RWPE2 (cell line): ENCODE measurements at regions not wholly inside any gene's neighbourhood (a gene's known extent, or its start where the extent isn't known, plus 50 kb on each side); places are given as distances from the start of the nearest gene placed in this dataset.

Experiments used
- ATAC-seq: fragments of 200-7000 bp; cut with Tn5 transposase; 3 replicates; pipeline ENCODE4 v1.9.1; 2021; ENCODE audit warnings: low read depth
- DNase-seq: peaks from one replicate; pipeline ENCODE4 v3.0.0-alpha.2; 2020; ENCODE audit warnings: low spot score
- H3K27ac ChIP-seq: fragments of 450-650 bp; 2 replicates; pipeline ENCODE4 v1.5.1; 2017; ENCODE audit warnings: mild to moderate bottlenecking; ENCODE audit not compliant: poor library complexity, severe bottlenecking
- H3K27me3 ChIP-seq: fragments of 250-450 bp; sonication (Bioruptor Pico); 2 replicates; pipeline ENCODE4 v1.5.1; 2021; ENCODE audit warnings: mild to moderate bottlenecking, moderate library complexity; ENCODE audit not compliant: insufficient read depth, poor library complexity, severe bottlenecking
- H3K36me3 ChIP-seq: fragments of 250-450 bp; sonication (Bioruptor Pico); 2 replicates; pipeline ENCODE4 v1.5.1; 2020; ENCODE audit warnings: low read depth, mild to moderate bottlenecking, moderate library complexity
- H3K4me1 ChIP-seq: fragments of 250-450 bp; sonication (Bioruptor Pico); 2 replicates; pipeline ENCODE4 v1.5.1; 2021; ENCODE audit warnings: mild to moderate bottlenecking, moderate library complexity; ENCODE audit not compliant: insufficient read depth, poor library complexity, severe bottlenecking
- H3K4me3 ChIP-seq: fragments of 250-450 bp; sonication (Bioruptor Pico); 2 replicates; pipeline ENCODE4 v1.5.1; 2021; ENCODE audit warnings: mild to moderate bottlenecking, moderate library complexity; ENCODE audit not compliant: severe bottlenecking
- H3K9me3 ChIP-seq: fragments of 250-450 bp; sonication (Bioruptor Pico); 2 replicates; pipeline ENCODE4 v1.5.1; 2021; ENCODE audit warnings: mild to moderate bottlenecking, moderate library complexity; ENCODE audit not compliant: severe bottlenecking
- TF ChIP-seq, protein P1 (sequence below): fragments of 450-650 bp; IDR thresholded peaks from one replicate; pipeline ENCODE4 v1.5.1; 2017; ENCODE audit warnings: mild to moderate bottlenecking, moderate library complexity; ENCODE audit not compliant: poor library complexity, severe bottlenecking

DNA sequence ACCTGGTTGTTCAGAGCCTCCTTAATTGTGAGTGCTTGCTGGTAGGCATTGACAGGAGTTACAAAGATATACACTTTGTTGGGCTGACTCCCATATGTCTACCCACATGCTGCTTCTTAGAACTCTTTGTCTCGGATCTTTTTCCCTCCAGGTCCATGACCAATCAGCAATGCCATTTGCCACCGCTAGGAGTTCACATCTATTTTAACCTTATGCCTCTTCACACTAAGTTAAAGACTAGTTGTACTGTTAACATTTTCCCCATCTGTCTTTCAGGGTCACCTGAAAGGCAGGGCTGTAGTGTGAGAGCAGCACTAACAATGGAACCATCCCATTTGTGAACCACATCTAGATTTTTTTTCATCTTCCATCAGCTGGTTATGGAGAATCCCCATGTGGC is 226.7 kb upstream of the NPY start:
- H3K36me3 ChIP-seq, result no peaks in the 10 kb centered on the region
- TF ChIP-seq, protein P1, sequence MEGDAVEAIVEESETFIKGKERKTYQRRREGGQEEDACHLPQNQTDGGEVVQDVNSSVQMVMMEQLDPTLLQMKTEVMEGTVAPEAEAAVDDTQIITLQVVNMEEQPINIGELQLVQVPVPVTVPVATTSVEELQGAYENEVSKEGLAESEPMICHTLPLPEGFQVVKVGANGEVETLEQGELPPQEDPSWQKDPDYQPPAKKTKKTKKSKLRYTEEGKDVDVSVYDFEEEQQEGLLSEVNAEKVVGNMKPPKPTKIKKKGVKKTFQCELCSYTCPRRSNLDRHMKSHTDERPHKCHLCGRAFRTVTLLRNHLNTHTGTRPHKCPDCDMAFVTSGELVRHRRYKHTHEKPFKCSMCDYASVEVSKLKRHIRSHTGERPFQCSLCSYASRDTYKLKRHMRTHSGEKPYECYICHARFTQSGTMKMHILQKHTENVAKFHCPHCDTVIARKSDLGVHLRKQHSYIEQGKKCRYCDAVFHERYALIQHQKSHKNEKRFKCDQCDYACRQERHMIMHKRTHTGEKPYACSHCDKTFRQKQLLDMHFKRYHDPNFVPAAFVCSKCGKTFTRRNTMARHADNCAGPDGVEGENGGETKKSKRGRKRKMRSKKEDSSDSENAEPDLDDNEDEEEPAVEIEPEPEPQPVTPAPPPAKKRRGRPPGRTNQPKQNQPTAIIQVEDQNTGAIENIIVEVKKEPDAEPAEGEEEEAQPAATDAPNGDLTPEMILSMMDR, result no peak

DNA sequence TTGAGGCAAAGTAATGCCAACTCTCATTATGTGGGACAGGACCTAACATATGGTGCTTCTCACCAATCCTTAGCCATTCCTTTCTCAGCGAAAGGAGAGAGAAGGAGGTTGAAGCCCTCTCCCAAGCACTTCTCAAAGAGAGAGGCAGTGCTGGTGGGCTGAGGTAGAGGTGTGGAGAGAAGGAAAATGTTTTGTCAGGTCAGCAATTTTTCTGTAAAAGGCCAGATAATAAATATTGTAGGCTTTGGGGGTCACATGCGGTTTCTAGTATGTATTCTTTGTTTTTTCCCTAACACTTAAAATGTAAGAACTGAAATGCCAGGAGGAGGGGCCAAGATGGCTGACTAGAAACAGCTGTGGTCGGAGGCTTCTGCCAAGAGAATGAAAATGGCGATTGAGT is 225.0 kb upstream of the NPY start:
- Histone ChIP-seq H3K27ac (no peak overlapping the region), H3K4me1 (peaks cover 2% of the 10 kb centered on the region), H3K9me3 (no peaks in the 10 kb centered on the region), H3K4me3 (no peak overlapping the region), H3K36me3 (no peaks in the 10 kb centered on the region), H3K27me3 (peaks cover 7% of the 10 kb centered on the region)
- ATAC-seq (no peak), DNase-seq (no peak)
- TF ChIP-seq, protein P1, result no peak

More for the DNA sequence above, 226.7 kb upstream of the NPY start:
- DNase-seq, result no peak
- no peak overlapping the region for H3K4me3 ChIP-seq
- H3K4me1 ChIP-seq, result peaks cover 17% of the 10 kb centered on the region
- H3K27me3 ChIP-seq, result peaks cover 7% of the 10 kb centered on the region
- no peak overlapping the region for H3K27ac ChIP-seq
- no peaks in the 10 kb centered on the region for H3K9me3 ChIP-seq
- ATAC-seq, result no peak

- TF ChIP-seq, protein P1, result no peak
- DNase-seq, result no peak
- ATAC-seq, result no peak
- Histone ChIP-seq H3K4me3 (no peak overlapping the region), H3K36me3 (no peaks in the 10 kb centered on the region), H3K27ac (no peak overlapping the region), H3K27me3 (peaks cover 2% of the 10 kb centered on the region), H3K4me1 (no peaks in the 10 kb centered on the region), H3K9me3 (no peaks in the 10 kb centered on the region)
Observed at GRCh38 chr7:24059775-24060174, 224.2 kb upstream of the NPY start.

- no peak for DNase-seq
Observed at GRCh38 chr7:24063721-24064120, 220.3 kb upstream of the NPY start.

GRCh38 chr7:24069751-24070150 is 214.2 kb upstream of the NPY start:
- Histone ChIP-seq H3K27me3 (no peaks in the 10 kb centered on the region), H3K4me1 (peaks cover 2% of the 10 kb centered on the region), H3K4me3 (no peak overlapping the region), H3K27ac (no peak overlapping the region), H3K9me3 (no peaks in the 10 kb centered on the region), H3K36me3 (no peaks in the 10 kb centered on the region)
- TF ChIP-seq, protein P1, result no peak
- DNase-seq, result no peak
- ATAC-seq, result no peak

More at GRCh38 chr7:24063721-24064120, 220.3 kb upstream of the NPY start:
- TF ChIP-seq, protein P1, result no peak
- H3K4me3 ChIP-seq, result no peak overlapping the region
- H3K4me1 ChIP-seq, result no peaks in the 10 kb centered on the region
- ATAC-seq, result no peak
- no peaks in the 10 kb centered on the region for H3K27me3 ChIP-seq
- no peaks in the 10 kb centered on the region for H3K36me3 ChIP-seq
- no peak overlapping the region for H3K27ac ChIP-seq
- H3K9me3 ChIP-seq, result no peaks in the 10 kb centered on the region
